T-cell (primary cell): ENCODE measurements at regions not wholly inside any gene's neighbourhood (a gene's known extent, or its start where the extent isn't known, plus 50 kb on each side); places are given as distances from the start of the nearest gene placed in this dataset.

Experiments
- ATAC-seq, 4 experiments: fragments of 200-7000 bp in 3 of 4; fragments of 150-1000 bp in 1 of 4; cut with Tn5 transposase; replicated peaks in 1 of 4; 1 replicate in 3 of 4; 2 replicates in 1 of 4; pipeline ENCODE4 v1.10.0; 2021; ENCODE audit warnings: moderate library complexity in 3 of 4, mild to moderate bottlenecking in 2 of 4, moderate number of reproducible peaks in 1 of 4
- CTCF ChIA-PET, 2 donors: fragments of 300-600 bp; sonication (Branson Sonifier 250); formaldehyde crosslinking; loops; one replicate each; lab custom pipeline; 2022; ENCODE audit warnings: antibody characterized with exemption in 2 of 2; lab: Charles Lee
- POLR2A ChIA-PET, 2 donors: fragments of 300-600 bp; sonication (Branson Sonifier 250); formaldehyde crosslinking; loops; one replicate each; lab custom pipeline; 2022; ENCODE audit warnings: antibody characterized with exemption in 2 of 2; lab: Charles Lee
- DNase-seq, 35 experiments: peaks; one replicate each; pipeline versions ENCODE4 v3.0.0 to v3.0.0-alpha.2; 2013 to 2023
- H3K27ac ChIP-seq: one replicate; pipeline ENCODE4 v1.5.1; 2013; ENCODE audit warnings: low read length
- H3K27me3 ChIP-seq, 2 experiments: replicated peaks in 1 of 2; 1 replicate in 1 of 2; 2 replicates in 1 of 2; pipeline versions ENCODE4 v1.6.1 to v1.7.0; 2013; ENCODE audit warnings: low read length in 1 of 2, mixed read lengths in 1 of 2; ENCODE audit not compliant: control insufficient read depth in 2 of 2, insufficient read depth in 2 of 2; ENCODE audit errors: extremely low read depth in 1 of 2
- H3K36me3 ChIP-seq, 2 donors: 1 replicate in 1 of 2; 2 replicates in 1 of 2; pipeline versions ENCODE4 v1.6.1 to v1.7.0; 2013; ENCODE audit warnings: low read length in 1 of 2; ENCODE audit not compliant: control insufficient read depth in 2 of 2, insufficient read depth in 1 of 2; ENCODE audit errors: extremely low read depth in 1 of 2
- H3K4me1 ChIP-seq, 2 experiments: 1 replicate in 1 of 2; 2 replicates in 1 of 2; pipeline versions ENCODE4 v1.6.1 to v1.7.0; 2013; ENCODE audit warnings: low read length in 2 of 2, mixed read lengths in 1 of 2; ENCODE audit not compliant: insufficient read depth in 2 of 2, control insufficient read depth in 1 of 2; ENCODE audit errors: extremely low read depth in 1 of 2
- H3K4me3 ChIP-seq, 2 donors: 1 replicate in 1 of 2; 2 replicates in 1 of 2; pipeline versions ENCODE4 v1.5.1 to v1.7.0; 2013; ENCODE audit warnings: mild to moderate bottlenecking in 2 of 2, low read length in 1 of 2, moderate library complexity in 1 of 2; ENCODE audit not compliant: control insufficient read depth in 1 of 2; ENCODE audit errors: extremely low read depth in 1 of 2
- H3K9me3 ChIP-seq: 2 replicates; pipeline ENCODE4 v1.7.0; 2013
- H3K27ac Mint-ChIP-seq, 2 donors: one replicate each; pipeline ENCODE4 v1.8.0; 2020 to 2021; ENCODE audit warnings: mild to moderate bottlenecking in 2 of 2, mixed read lengths in 2 of 2
- H3K27me3 Mint-ChIP-seq, 2 donors: one replicate each; pipeline ENCODE4 v1.8.0; 2021 to 2022; ENCODE audit warnings: mixed read lengths in 2 of 2
- H3K36me3 Mint-ChIP-seq: one replicate; pipeline ENCODE4 v1.8.0; 2021; ENCODE audit warnings: mixed read lengths
- H3K4me1 Mint-ChIP-seq, 3 donors: one replicate each; pipeline ENCODE4 v1.8.0; 2020 to 2022; ENCODE audit warnings: mixed read lengths in 3 of 3, mild to moderate bottlenecking in 1 of 3
- H3K4me3 Mint-ChIP-seq, 3 donors: one replicate each; pipeline ENCODE4 v1.8.0; 2020 to 2022; ENCODE audit warnings: mild to moderate bottlenecking in 3 of 3, mixed read lengths in 3 of 3, moderate library complexity in 3 of 3
- H3K9me3 Mint-ChIP-seq, 3 donors: one replicate each; pipeline ENCODE4 v1.8.0; 2020 to 2022; ENCODE audit warnings: mixed read lengths in 3 of 3
- WGBS: methylation state at CpG from one replicate; pipeline ENCODE4 v1.1.5; 2013; ENCODE audit warnings: missing lambda C conversion rate; ENCODE audit not compliant: insufficient coverage; 5-methylcytosine and 5-hydroxymethylcytosine counted together

- no peaks in the 10 kb centered on the region for H3K4me1 ChIP-seq
- ChIA-PET POLR2A (no interaction called here), CTCF (no interaction called here)
- ATAC-seq: no peak
- Mint-ChIP-seq H3K4me1 (no peaks in the 10 kb centered on the region), H3K36me3 (no peaks in the 10 kb centered on the region), H3K27ac (no peak overlapping the region), H3K27me3 (peaks cover 23 to 24% of the 10 kb centered on the region in 2 donors), H3K9me3 (no peaks in the 10 kb centered on the region), H3K4me3 (no peak overlapping the region)
- H3K27ac ChIP-seq: no peak overlapping the region
- no peak overlapping the region for H3K4me3 ChIP-seq
- peaks cover 0 to 37% of the 10 kb centered on the region in 2 experiments for H3K27me3 ChIP-seq
- H3K36me3 ChIP-seq: no peaks in the 10 kb centered on the region
- no peak for DNase-seq
- 76% methylated on average over 3 of the region's 7 CpGs for WGBS
- H3K9me3 ChIP-seq: no peaks in the 10 kb centered on the region
Measured at GRCh38 chr9:134971196-134971595, 53.5 kb upstream of the FCN1 start.

GRCh38 chr9:134971696-134972095 lies 54.0 kb upstream of the FCN1 start:
- DNase-seq (no peak), ATAC-seq (no peak)
- Histone ChIP-seq H3K4me1 (no peaks in the 10 kb centered on the region), H3K4me3 (no peak overlapping the region), H3K9me3 (no peaks in the 10 kb centered on the region), H3K27ac (no peak overlapping the region), H3K27me3 (peaks cover 0 to 32% of the 10 kb centered on the region in 2 experiments), H3K36me3 (no peaks in the 10 kb centered on the region)
- Mint-ChIP-seq H3K4me3 (no peak overlapping the region), H3K27ac (no peak overlapping the region), H3K27me3 (peaks cover 23 to 24% of the 10 kb centered on the region in 2 donors), H3K36me3 (no peaks in the 10 kb centered on the region), H3K4me1 (no peaks in the 10 kb centered on the region), H3K9me3 (no peaks in the 10 kb centered on the region)
- 93% methylated on average over 3 of the region's 4 CpGs for WGBS
- CTCF ChIA-PET: no interaction called here
- POLR2A ChIA-PET: no interaction called here

- POLR2A ChIA-PET: no interaction called here
- Mint-ChIP-seq H3K9me3 (no peaks in the 10 kb centered on the region), H3K27me3 (peaks cover 23 to 24% of the 10 kb centered on the region in 2 donors), H3K4me3 (no peak overlapping the region), H3K4me1 (no peaks in the 10 kb centered on the region), H3K36me3 (no peaks in the 10 kb centered on the region), H3K27ac (no peak overlapping the region)
- ATAC-seq (no peak), DNase-seq (no peak)
- 92% methylated on average over 9 of the region's 9 CpGs for WGBS
- CTCF ChIA-PET: no interaction called here
- H3K27ac ChIP-seq: no peak overlapping the region
- no peaks in the 10 kb centered on the region for H3K36me3 ChIP-seq
- peaks cover 0 to 28% of the 10 kb centered on the region in 2 experiments for H3K27me3 ChIP-seq
- no peak overlapping the region for H3K4me3 ChIP-seq
- no peaks in the 10 kb centered on the region for H3K9me3 ChIP-seq
- no peaks in the 10 kb centered on the region for H3K4me1 ChIP-seq
Measured at GRCh38 chr9:134972140-134972539, 54.4 kb upstream of the FCN1 start.

- Mint-ChIP-seq H3K4me1 (no peaks in the 10 kb centered on the region), H3K9me3 (no peaks in the 10 kb centered on the region), H3K27ac (no peak overlapping the region), H3K36me3 (no peaks in the 10 kb centered on the region), H3K27me3 (peaks cover 17 to 19% of the 10 kb centered on the region in 2 donors), H3K4me3 (no peak overlapping the region)
- no peaks in the 10 kb centered on the region for H3K36me3 ChIP-seq
- no peaks in the 10 kb centered on the region for H3K9me3 ChIP-seq
- no peak overlapping the region for H3K4me3 ChIP-seq
- ATAC-seq (no peak), DNase-seq (no peak)
- WGBS: no CpG with 5 or more reads among the region's 1 CpG
- no peaks in the 10 kb centered on the region for H3K4me1 ChIP-seq
- H3K27ac ChIP-seq: no peak overlapping the region
- ChIA-PET CTCF (no interaction called here), POLR2A (interaction anchor here in 1 of 2 donors (0.6 kb wide), 1 partner anchor 789 kb away, joined by 3 read pairs; no protein-coding TSS in a partner anchor)
- H3K27me3 ChIP-seq: peaks cover 0 to 9% of the 10 kb centered on the region in 2 experiments
Measured at GRCh38 chr9:134975253-134975652, 57.5 kb upstream of the FCN1 start.

GRCh38 chr9:134976403-134976802 lies 58.7 kb upstream of the FCN1 start:
- no CpG with 5 or more reads among the region's 1 CpG for WGBS
- H3K4me1 Mint-ChIP-seq: no peaks in the 10 kb centered on the region

GRCh38 chr9:134978272-134978671 lies 60.6 kb upstream of the FCN1 start:
- Mint-ChIP-seq H3K27me3 (peaks cover 5 to 12% of the 10 kb centered on the region in 2 donors), H3K9me3 (no peaks in the 10 kb centered on the region), H3K36me3 (no peaks in the 10 kb centered on the region), H3K27ac (no peak overlapping the region), H3K4me1 (no peaks in the 10 kb centered on the region), H3K4me3 (no peak overlapping the region)
- POLR2A ChIA-PET: no interaction called here
- DNase-seq (no peak), ATAC-seq (no peak)
- Histone ChIP-seq H3K4me3 (no peak overlapping the region), H3K27me3 (peaks cover 0 to 7% of the 10 kb centered on the region in 2 experiments), H3K9me3 (no peaks in the 10 kb centered on the region), H3K27ac (no peak overlapping the region), H3K4me1 (no peaks in the 10 kb centered on the region), H3K36me3 (no peaks in the 10 kb centered on the region)
- CTCF ChIA-PET: no interaction called here
- WGBS: 95% methylated on average over 7 of the region's 8 CpGs

More at GRCh38 chr9:134976403-134976802, 58.7 kb upstream of the FCN1 start:
- POLR2A ChIA-PET: no interaction called here
- no peak for DNase-seq
- H3K27ac Mint-ChIP-seq: no peak overlapping the region
- Histone ChIP-seq H3K27me3 (peaks cover 0 to 6% of the 10 kb centered on the region in 2 experiments), H3K4me3 (no peak overlapping the region), H3K27ac (no peak overlapping the region), H3K36me3 (no peaks in the 10 kb centered on the region), H3K9me3 (no peaks in the 10 kb centered on the region), H3K4me1 (no peaks in the 10 kb centered on the region)
- H3K36me3 Mint-ChIP-seq: no peaks in the 10 kb centered on the region
- H3K9me3 Mint-ChIP-seq: no peaks in the 10 kb centered on the region
- H3K4me3 Mint-ChIP-seq: no peak overlapping the region
- H3K27me3 Mint-ChIP-seq: peaks cover 15 to 17% of the 10 kb centered on the region in 2 donors
- CTCF ChIA-PET: no interaction called here
- no peak for ATAC-seq

GRCh38 chr9:134980516-134980915 lies 62.8 kb upstream of the FCN1 start:
- Histone ChIP-seq H3K9me3 (no peaks in the 10 kb centered on the region), H3K36me3 (no peaks in the 10 kb centered on the region), H3K4me3 (no peak overlapping the region), H3K27me3 (peaks cover 0 to 12% of the 10 kb centered on the region in 2 experiments), H3K27ac (no peak overlapping the region), H3K4me1 (no peaks in the 10 kb centered on the region)
- no peaks in the 10 kb centered on the region for H3K36me3 Mint-ChIP-seq
- no peak overlapping the region for H3K27ac Mint-ChIP-seq
- DNase-seq (no peak), ATAC-seq (no peak)
- no peak overlapping the region for H3K4me3 Mint-ChIP-seq
- peaks cover 2 to 12% of the 10 kb centered on the region in 2 donors for H3K27me3 Mint-ChIP-seq
- WGBS: 77% methylated on average over 8 of the region's 9 CpGs
- CTCF ChIA-PET: no interaction called here
- H3K9me3 Mint-ChIP-seq: no peaks in the 10 kb centered on the region
- no peaks in the 10 kb centered on the region for H3K4me1 Mint-ChIP-seq
- POLR2A ChIA-PET: no interaction called here
